PFSK-1 (cell line): ENCODE measurements at regions not wholly inside any gene's neighbourhood (a gene's known extent, or its start where the extent isn't known, plus 50 kb on each side); places are given as distances from the start of the nearest gene placed in this dataset.

Experiments used
- FOXP2 ChIP-seq: optimal IDR thresholded peaks from 2 replicates; pipeline ENCODE3; 2011; ENCODE audit warnings: borderline replicate concordance, control low read depth, inconsistent platforms; ENCODE audit not compliant: insufficient read depth; ENCODE audit errors: extremely low read length, extremely low read depth
- POLR2AphosphoS5 ChIP-seq: IDR thresholded peaks from 2 replicates; pipeline ENCODE4 v1.6.1; 2012; ENCODE audit warnings: low read depth, mild to moderate bottlenecking, control low read depth, low read length, moderate library complexity
- REST ChIP-seq, 2 experiments: IDR thresholded peaks; 2 replicates each; pipeline versions ENCODE4 v1.6.1 to v1.8.0; 2011 to 2012; ENCODE audit warnings: low read depth in 2 of 2, low read length in 2 of 2, control low read depth in 1 of 2, inconsistent platforms in 1 of 2, mild to moderate bottlenecking in 1 of 2, moderate library complexity in 1 of 2; ENCODE audit not compliant: insufficient read depth in 1 of 2
- SIN3A ChIP-seq: IDR thresholded peaks from 2 replicates; pipeline ENCODE4 v1.6.1; 2012; ENCODE audit warnings: mild to moderate bottlenecking, low read length, moderate library complexity, borderline replicate concordance; ENCODE audit not compliant: insufficient read depth
- TAF1 ChIP-seq: IDR thresholded peaks from 2 replicates; pipeline ENCODE4 v1.6.1; 2012; ENCODE audit warnings: low read length, control low read depth, borderline replicate concordance; ENCODE audit not compliant: insufficient read depth

GRCh38 chr14:54223831-54224402 is 172.9 kb upstream of the CDKN3 start:
- no peak for TF ChIP-seq REST (IDR thresholded peaks at IDR 0.05; ENCODE audit: insufficient read depth in 1 of 2, low read depth in 2 of 2, low read length in 2 of 2)
- no peak for TF ChIP-seq POLR2AphosphoS5
- no peak for TF ChIP-seq FOXP2
- no peak for TF ChIP-seq TAF1
- no peak for TF ChIP-seq SIN3A
